Endothelial cell of umbilical vein (primary cell): ENCODE measurements at regions not wholly inside any gene's neighbourhood (a gene's known extent, or its start where the extent isn't known, plus 50 kb on each side); places are given as distances from the start of the nearest gene placed in this dataset.
"Not testable (repeated sequence)": the region's sequence is repeated elsewhere in the genome, so short reads cannot be mapped to it uniquely, and the experiment has no call there.

Experiments
- EZH2 ChIP-seq: IDR thresholded peaks from 2 replicates; pipeline ENCODE4 v1.6.1; 2012; ENCODE audit warnings: borderline replicate concordance, low read depth, mild to moderate bottlenecking, moderate library complexity, low read length, inconsistent platforms; ENCODE audit not compliant: severe bottlenecking
- POLR2A ChIP-seq: IDR thresholded peaks from 2 replicates; pipeline ENCODE4 v1.6.1; 2012; ENCODE audit warnings: low read depth, mild to moderate bottlenecking, control low read depth, low read length
- POLR2AphosphoS5 ChIP-seq: IDR thresholded peaks from 2 replicates; pipeline ENCODE4 v1.6.1; 2012; ENCODE audit warnings: low read depth, mild to moderate bottlenecking, control low read depth, low read length, moderate library complexity; ENCODE audit not compliant: insufficient read depth
- TF ChIP-seq, protein P1 (sequence below), 2 donors: IDR thresholded peaks; 1 replicate in 1 of 2; 2 replicates in 1 of 2; pipeline ENCODE4 v1.5.1; 2011; ENCODE audit warnings: low read length in 2 of 2, mild to moderate bottlenecking in 2 of 2, moderate library complexity in 2 of 2, control low read depth in 1 of 2, inconsistent platforms in 1 of 2, low read depth in 1 of 2; ENCODE audit not compliant: insufficient read depth in 1 of 2; ENCODE audit errors: extremely low read depth in 1 of 2

DNA sequence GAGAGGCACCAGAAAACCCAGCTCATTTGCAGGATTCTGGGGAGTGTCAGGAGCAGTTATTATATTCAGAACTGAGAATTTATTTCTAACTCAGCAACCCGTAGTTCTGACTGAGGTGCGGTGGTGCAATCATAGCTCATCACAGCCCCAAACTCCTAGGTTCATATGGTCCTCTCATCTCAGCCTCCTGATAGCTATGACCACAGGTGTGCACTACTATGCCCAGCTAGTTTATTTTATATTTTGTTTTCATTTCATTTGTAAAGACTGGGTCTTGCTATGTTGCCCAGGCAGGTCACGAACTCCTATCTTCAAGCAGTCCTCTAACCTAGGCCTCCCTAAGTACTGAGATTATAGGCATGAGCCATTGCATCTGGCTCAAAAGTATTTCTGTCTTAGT, 4819.8 kb upstream of the OR11H1 start:
- TF ChIP-seq POLR2A, EZH2, POLR2AphosphoS5: not testable (repeated sequence)
- TF ChIP-seq, protein P1, sequence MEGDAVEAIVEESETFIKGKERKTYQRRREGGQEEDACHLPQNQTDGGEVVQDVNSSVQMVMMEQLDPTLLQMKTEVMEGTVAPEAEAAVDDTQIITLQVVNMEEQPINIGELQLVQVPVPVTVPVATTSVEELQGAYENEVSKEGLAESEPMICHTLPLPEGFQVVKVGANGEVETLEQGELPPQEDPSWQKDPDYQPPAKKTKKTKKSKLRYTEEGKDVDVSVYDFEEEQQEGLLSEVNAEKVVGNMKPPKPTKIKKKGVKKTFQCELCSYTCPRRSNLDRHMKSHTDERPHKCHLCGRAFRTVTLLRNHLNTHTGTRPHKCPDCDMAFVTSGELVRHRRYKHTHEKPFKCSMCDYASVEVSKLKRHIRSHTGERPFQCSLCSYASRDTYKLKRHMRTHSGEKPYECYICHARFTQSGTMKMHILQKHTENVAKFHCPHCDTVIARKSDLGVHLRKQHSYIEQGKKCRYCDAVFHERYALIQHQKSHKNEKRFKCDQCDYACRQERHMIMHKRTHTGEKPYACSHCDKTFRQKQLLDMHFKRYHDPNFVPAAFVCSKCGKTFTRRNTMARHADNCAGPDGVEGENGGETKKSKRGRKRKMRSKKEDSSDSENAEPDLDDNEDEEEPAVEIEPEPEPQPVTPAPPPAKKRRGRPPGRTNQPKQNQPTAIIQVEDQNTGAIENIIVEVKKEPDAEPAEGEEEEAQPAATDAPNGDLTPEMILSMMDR (IDR thresholded peaks at IDR 0.05; ENCODE audit: extremely low read depth in 1 of 2, insufficient read depth in 1 of 2, low read depth in 1 of 2, low read length in 2 of 2) = not testable (repeated sequence)
